ENCODE measurements at regions not wholly inside any gene's neighbourhood (a gene's known extent, or its start where the extent isn't known, plus 50 kb on each side); places are given as distances from the start of the nearest gene placed in this dataset.

DNA sequence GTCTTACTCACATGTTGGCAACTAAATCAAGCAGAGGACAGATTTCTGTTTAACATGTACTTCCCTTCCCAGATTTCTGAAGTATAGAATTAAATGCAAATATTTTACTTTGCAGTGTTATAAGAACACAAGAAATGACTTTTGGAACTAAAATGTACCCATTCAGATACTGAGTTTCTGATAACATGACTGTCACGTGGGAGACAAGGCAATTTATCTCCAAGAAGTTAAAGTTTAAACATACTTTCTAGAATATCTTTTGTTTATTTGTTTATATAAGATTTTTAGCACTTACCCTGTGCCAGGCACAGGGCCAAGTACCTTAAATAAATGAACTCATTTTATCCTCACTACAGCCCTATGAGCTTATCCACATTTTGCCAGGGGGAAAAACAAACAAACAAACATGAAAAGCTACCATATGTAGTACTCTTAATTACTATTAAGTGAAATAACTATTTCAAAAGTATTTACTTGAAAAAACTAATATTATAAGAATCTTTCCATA is 807.1 kb upstream of the KCND2 start:
- no peak overlapping the region for H4K91ac ChIP-seq (ENCODE audit: insufficient read depth, low read depth, low read length)
- H2BK5ac ChIP-seq (ENCODE audit: low read depth, low read length, poor library complexity, severe bottlenecking), result no peak overlapping the region
- no peaks in the 10 kb centered on the region for H3K9me3 ChIP-seq (ENCODE audit: control insufficient read depth, insufficient read depth, low read length)
- no peaks in the 10 kb centered on the region for H3K4me1 ChIP-seq (ENCODE audit: control insufficient read depth, insufficient read depth, low read length)
- DNase-seq (no peak), ATAC-seq (ENCODE audit: low read depth) (no peak)
- no peak overlapping the region for H3K27ac ChIP-seq (ENCODE audit: insufficient read depth, low read length)
- dilution Hi-C loops (cut with HindIII; ENCODE audit: low sequenced_read_pairs, unreplicated experiment), result no loop called here
- H4K5ac ChIP-seq (ENCODE audit: low read depth, low read length), result no peak overlapping the region
- in situ Hi-C loops (cut with MboI; ENCODE audit: low sequenced_read_pairs), result no loop called here
- H3K9ac ChIP-seq (ENCODE audit: low read depth, low read length), result no peak overlapping the region
- H4K8ac ChIP-seq (ENCODE audit: low read depth in 2 of 2, low read length in 2 of 2), result no peak overlapping the region
- no peak overlapping the region for H3K4me2 ChIP-seq (ENCODE audit: low read depth, low read length)
- no peak overlapping the region for H2AFZ ChIP-seq (replicated peaks; ENCODE audit: low read length, poor library complexity)
- ChIA-PET POLR2A (ENCODE audit: unreplicated experiment) (no interaction called here), CTCF (no interaction called here)
- H3K23ac ChIP-seq (ENCODE audit: low read depth, low read length), result no peak overlapping the region
- H3K18ac ChIP-seq (ENCODE audit: low read depth, low read length), result no peak overlapping the region
- BruUV-seq (replicated peaks), result no TSS peak
- no peak overlapping the region for H3K14ac ChIP-seq (replicated peaks; ENCODE audit: low read depth, low read length)
- H2BK15ac ChIP-seq (ENCODE audit: low read depth, low read length), result no peak overlapping the region
- no peaks in the 10 kb centered on the region for H3K36me3 ChIP-seq (ENCODE audit: control insufficient read depth, insufficient read depth, low read length)
- no peak overlapping the region for H2BK20ac ChIP-seq (ENCODE audit: low read depth, low read length)
- no CpG with 5 or more reads among the region's 1 CpG for WGBS, 2 experiments (ENCODE audit: extremely low coverage in 2 of 2, insufficient read length in 1 of 2)
- no peak overlapping the region for H2AK5ac ChIP-seq (ENCODE audit: low read depth, low read length)
- TF ChIP-seq RFX5 (IDR thresholded peaks at IDR 0.05; ENCODE audit: low read depth, low read length), result no peak
- TF ChIP-seq MAFK (IDR thresholded peaks at IDR 0.05; ENCODE audit: low read depth, low read length), result no peak
- no peak for TF ChIP-seq CEBPB (IDR thresholded peaks at IDR 0.05; ENCODE audit: low read depth, low read length)
- TF ChIP-seq POLR2A (IDR thresholded peaks at IDR 0.05; ENCODE audit: low read depth, low read length), result no peak
- no peak for TF ChIP-seq SMC3 (IDR thresholded peaks at IDR 0.05; ENCODE audit: low read depth, low read length)
- TF ChIP-seq MXI1 (IDR thresholded peaks at IDR 0.05; ENCODE audit: borderline replicate concordance, low read depth, low read length), result no peak
- TF ChIP-seq, protein P1, sequence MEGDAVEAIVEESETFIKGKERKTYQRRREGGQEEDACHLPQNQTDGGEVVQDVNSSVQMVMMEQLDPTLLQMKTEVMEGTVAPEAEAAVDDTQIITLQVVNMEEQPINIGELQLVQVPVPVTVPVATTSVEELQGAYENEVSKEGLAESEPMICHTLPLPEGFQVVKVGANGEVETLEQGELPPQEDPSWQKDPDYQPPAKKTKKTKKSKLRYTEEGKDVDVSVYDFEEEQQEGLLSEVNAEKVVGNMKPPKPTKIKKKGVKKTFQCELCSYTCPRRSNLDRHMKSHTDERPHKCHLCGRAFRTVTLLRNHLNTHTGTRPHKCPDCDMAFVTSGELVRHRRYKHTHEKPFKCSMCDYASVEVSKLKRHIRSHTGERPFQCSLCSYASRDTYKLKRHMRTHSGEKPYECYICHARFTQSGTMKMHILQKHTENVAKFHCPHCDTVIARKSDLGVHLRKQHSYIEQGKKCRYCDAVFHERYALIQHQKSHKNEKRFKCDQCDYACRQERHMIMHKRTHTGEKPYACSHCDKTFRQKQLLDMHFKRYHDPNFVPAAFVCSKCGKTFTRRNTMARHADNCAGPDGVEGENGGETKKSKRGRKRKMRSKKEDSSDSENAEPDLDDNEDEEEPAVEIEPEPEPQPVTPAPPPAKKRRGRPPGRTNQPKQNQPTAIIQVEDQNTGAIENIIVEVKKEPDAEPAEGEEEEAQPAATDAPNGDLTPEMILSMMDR (conservative IDR thresholded peaks at IDR 0.05; ENCODE audit: low read depth, low read length), result no peak
- TF ChIP-seq, protein P2, sequence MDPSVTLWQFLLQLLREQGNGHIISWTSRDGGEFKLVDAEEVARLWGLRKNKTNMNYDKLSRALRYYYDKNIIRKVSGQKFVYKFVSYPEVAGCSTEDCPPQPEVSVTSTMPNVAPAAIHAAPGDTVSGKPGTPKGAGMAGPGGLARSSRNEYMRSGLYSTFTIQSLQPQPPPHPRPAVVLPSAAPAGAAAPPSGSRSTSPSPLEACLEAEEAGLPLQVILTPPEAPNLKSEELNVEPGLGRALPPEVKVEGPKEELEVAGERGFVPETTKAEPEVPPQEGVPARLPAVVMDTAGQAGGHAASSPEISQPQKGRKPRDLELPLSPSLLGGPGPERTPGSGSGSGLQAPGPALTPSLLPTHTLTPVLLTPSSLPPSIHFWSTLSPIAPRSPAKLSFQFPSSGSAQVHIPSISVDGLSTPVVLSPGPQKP (IDR thresholded peaks at IDR 0.05; ENCODE audit: borderline replicate concordance, low read depth, low read length), result no peak
- no peak for TF ChIP-seq BHLHE40 (IDR thresholded peaks at IDR 0.05; ENCODE audit: low read depth, low read length)
- TF ChIP-seq RAD21 (IDR thresholded peaks at IDR 0.05; ENCODE audit: low read length), result no peak
- no peak for TF ChIP-seq FOS (IDR thresholded peaks at IDR 0.05; ENCODE audit: low read depth, low read length)
- no peak for TF ChIP-seq NFE2L2 (IDR thresholded peaks at IDR 0.05; ENCODE audit: low read depth, low read length)
- TF ChIP-seq, protein P3, sequence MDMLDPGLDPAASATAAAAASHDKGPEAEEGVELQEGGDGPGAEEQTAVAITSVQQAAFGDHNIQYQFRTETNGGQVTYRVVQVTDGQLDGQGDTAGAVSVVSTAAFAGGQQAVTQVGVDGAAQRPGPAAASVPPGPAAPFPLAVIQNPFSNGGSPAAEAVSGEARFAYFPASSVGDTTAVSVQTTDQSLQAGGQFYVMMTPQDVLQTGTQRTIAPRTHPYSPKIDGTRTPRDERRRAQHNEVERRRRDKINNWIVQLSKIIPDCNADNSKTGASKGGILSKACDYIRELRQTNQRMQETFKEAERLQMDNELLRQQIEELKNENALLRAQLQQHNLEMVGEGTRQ (IDR thresholded peaks at IDR 0.05; ENCODE audit: low read depth, low read length), result no peak
- no peak for TF ChIP-seq CHD1 (IDR thresholded peaks at IDR 0.05; ENCODE audit: low read depth, low read length)
- no peak for TF ChIP-seq RCOR1 (IDR thresholded peaks at IDR 0.05; ENCODE audit: insufficient replicate concordance, low read length)
- no peak for TF ChIP-seq MAZ (IDR thresholded peaks at IDR 0.05; ENCODE audit: borderline replicate concordance, low read depth, low read length)
- intact Hi-C loops (cut with micrococcal nuclease), result no loop called here
- H2BK120ac ChIP-seq (ENCODE audit: low read depth, low read length), result no peak overlapping the region
- H3K9me1 ChIP-seq (ENCODE audit: insufficient read depth, low read length), result no peaks in the 10 kb centered on the region
- no peak overlapping the region for H3K56ac ChIP-seq (ENCODE audit: extremely low read depth, insufficient read depth, low read length)
- no peaks in the 10 kb centered on the region for H3K79me1 ChIP-seq (ENCODE audit: low read depth in 1 of 2, low read length in 2 of 2)
- H3K4ac ChIP-seq (ENCODE audit: low read depth, low read length), result no peak overlapping the region
- H3K4me3 ChIP-seq (ENCODE audit: insufficient read depth, low read depth, low read length), result no peak overlapping the region
- no peaks in the 10 kb centered on the region for H4K20me1 ChIP-seq (ENCODE audit: insufficient read depth, low read length)
- no peaks in the 10 kb centered on the region for H3K27me3 ChIP-seq (ENCODE audit: control insufficient read depth, insufficient read depth, low read length)
- H2AK9ac ChIP-seq (replicated peaks; ENCODE audit: low read depth, low read length, poor library complexity), result no peak overlapping the region

Data from IMR-90 (cell line).